Panc1 (cell line): ENCODE measurements at regions not wholly inside any gene's neighbourhood (a gene's known extent, or its start where the extent isn't known, plus 50 kb on each side); places are given as distances from the start of the nearest gene placed in this dataset.

ENCODE experiments used
- ATAC-seq: fragments of 200-7000 bp; cut with Tn5 transposase; 2 replicates; pipeline ENCODE4 v1.9.1; 2020; ENCODE audit warnings: mild to moderate bottlenecking, moderate library complexity
- BruUV-seq: library from RNA; stranded (reverse); fragments of 400-500 nt; replicated peaks from 2 replicates; lab custom pipeline; 2021; lab: Mats Ljungman, UMichigan
- CTCF ChIA-PET: fragments of 300-600 bp; sonication (Branson Sonifier 250); formaldehyde crosslinking; loops from one replicate; lab custom pipeline; 2022; ENCODE audit warnings: antibody characterized with exemption; lab: Charles Lee
- POLR2A ChIA-PET: fragments of 300-600 bp; sonication (Branson Sonifier 250); formaldehyde crosslinking; loops from one replicate; lab custom pipeline; 2022; ENCODE audit warnings: antibody characterized with exemption; lab: Charles Lee
- DNase-seq: peaks from one replicate; pipeline ENCODE4 v3.0.0-alpha.2; 2010; ENCODE audit warnings: low read depth, low spot score
- H3K27ac ChIP-seq: 2 replicates; pipeline ENCODE4 v1.5.1; 2011; ENCODE audit warnings: mild to moderate bottlenecking, low read length, inconsistent platforms
- H3K27me3 ChIP-seq: fragments of 200-500 bp; sonication (Bioruptor generic); 2 replicates; pipeline ENCODE4 v1.6.0; 2014; ENCODE audit warnings: low read length, inconsistent platforms; ENCODE audit not compliant: control insufficient read depth, insufficient read depth
- H3K36me3 ChIP-seq: fragments of 200-500 bp; sonication (Bioruptor generic); 2 replicates; pipeline ENCODE4 v1.5.1; 2014; ENCODE audit warnings: inconsistent platforms, mild to moderate bottlenecking, low read length, moderate library complexity; ENCODE audit not compliant: control insufficient read depth, insufficient read depth
- H3K4me1 ChIP-seq: 2 replicates; pipeline ENCODE4 v1.5.1; 2011; ENCODE audit warnings: inconsistent platforms, mild to moderate bottlenecking, low read length, moderate library complexity; ENCODE audit not compliant: control insufficient read depth, insufficient read depth
- H3K4me3 ChIP-seq, 2 experiments: 2 replicates each; pipeline ENCODE4 v1.5.1; 2011 to 2012; ENCODE audit warnings: low read depth in 2 of 2, low read length in 2 of 2, mild to moderate bottlenecking in 2 of 2, inconsistent platforms in 1 of 2, moderate library complexity in 1 of 2
- H3K9me3 ChIP-seq: fragments of 200-500 bp; sonication (Bioruptor generic); 2 replicates; pipeline ENCODE4 v1.5.1; 2014; ENCODE audit warnings: low read depth, mild to moderate bottlenecking, inconsistent platforms, low read length, moderate library complexity; ENCODE audit not compliant: control insufficient read depth, insufficient read depth
- POLR2AphosphoS5 ChIP-seq: IDR thresholded peaks from 2 replicates; pipeline ENCODE4 v1.6.1; 2012; ENCODE audit warnings: mild to moderate bottlenecking, low read depth, low read length, moderate library complexity
- SIN3A ChIP-seq: IDR thresholded peaks from 2 replicates; pipeline ENCODE4 v1.6.1; 2012; ENCODE audit warnings: low read depth, mild to moderate bottlenecking, low read length, moderate library complexity, borderline replicate concordance; ENCODE audit not compliant: insufficient read depth
- TCF7L2 ChIP-seq: IDR thresholded peaks from 2 replicates; pipeline ENCODE4 v1.6.1; 2011; ENCODE audit warnings: mild to moderate bottlenecking, low read depth, low read length, inconsistent platforms
- in situ Hi-C: cut with HindIII; loops from 2 replicates; pipeline ENCODE4 v1.10.0; 2016; ENCODE audit warnings: low sequenced_read_pairs, low pct_unique_long_range_greater_than_20kb
- intact Hi-C: fragments of 100-400 bp; cut with micrococcal nuclease; formaldehyde crosslinking; loops from one replicate; pipeline ENCODE4 v1.10.0; 2022; ENCODE audit not compliant: unreplicated experiment
- TF ChIP-seq, protein P1 (sequence below): fragments of 450-650 bp; IDR thresholded peaks from 2 replicates; pipeline ENCODE4 v1.5.1; 2017; ENCODE audit warnings: mild to moderate bottlenecking
- TF ChIP-seq, protein P2 (sequence below), 2 experiments: IDR thresholded peaks; 2 replicates each; pipeline ENCODE4 v1.6.1; 2011 to 2012; ENCODE audit warnings: low read depth in 2 of 2, control low read depth in 1 of 2, low read length in 1 of 2, mild to moderate bottlenecking in 1 of 2, moderate library complexity in 1 of 2; ENCODE audit not compliant: insufficient read depth in 1 of 2

DNA sequence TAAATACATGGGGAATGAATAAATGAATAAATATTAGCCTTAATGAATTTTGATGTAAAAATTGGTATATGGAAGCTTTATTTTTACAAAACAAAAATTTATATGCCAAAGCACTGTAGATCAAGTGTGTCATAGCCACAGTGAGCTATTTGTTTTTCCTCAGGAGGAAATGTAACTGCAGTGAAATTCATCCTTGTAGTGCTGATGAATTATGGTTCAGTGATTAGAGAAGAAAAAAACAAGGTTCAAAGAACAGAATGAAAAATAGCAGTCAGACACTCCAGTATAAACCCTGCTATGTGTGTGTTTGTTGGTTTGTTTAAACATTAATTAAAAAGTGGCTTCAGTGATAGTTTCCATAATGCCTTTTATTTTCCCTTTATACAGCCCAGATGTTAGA lies 228.0 kb upstream of the GPR149 start:
- Histone ChIP-seq H3K36me3 (no peaks in the 10 kb centered on the region), H3K4me3 (no peak overlapping the region), H3K9me3 (no peaks in the 10 kb centered on the region), H3K4me1 (no peaks in the 10 kb centered on the region), H3K27ac (no peak overlapping the region), H3K27me3 (no peaks in the 10 kb centered on the region)
- no TSS peak for BruUV-seq
- CTCF ChIA-PET, result no interaction called here
- in situ Hi-C loops, result no loop called here
- no peak for ATAC-seq
- DNase-seq, result no peak
- POLR2A ChIA-PET, result no interaction called here
- intact Hi-C loops, result no loop called here
- no peak for TF ChIP-seq SIN3A
- TF ChIP-seq, protein P1, sequence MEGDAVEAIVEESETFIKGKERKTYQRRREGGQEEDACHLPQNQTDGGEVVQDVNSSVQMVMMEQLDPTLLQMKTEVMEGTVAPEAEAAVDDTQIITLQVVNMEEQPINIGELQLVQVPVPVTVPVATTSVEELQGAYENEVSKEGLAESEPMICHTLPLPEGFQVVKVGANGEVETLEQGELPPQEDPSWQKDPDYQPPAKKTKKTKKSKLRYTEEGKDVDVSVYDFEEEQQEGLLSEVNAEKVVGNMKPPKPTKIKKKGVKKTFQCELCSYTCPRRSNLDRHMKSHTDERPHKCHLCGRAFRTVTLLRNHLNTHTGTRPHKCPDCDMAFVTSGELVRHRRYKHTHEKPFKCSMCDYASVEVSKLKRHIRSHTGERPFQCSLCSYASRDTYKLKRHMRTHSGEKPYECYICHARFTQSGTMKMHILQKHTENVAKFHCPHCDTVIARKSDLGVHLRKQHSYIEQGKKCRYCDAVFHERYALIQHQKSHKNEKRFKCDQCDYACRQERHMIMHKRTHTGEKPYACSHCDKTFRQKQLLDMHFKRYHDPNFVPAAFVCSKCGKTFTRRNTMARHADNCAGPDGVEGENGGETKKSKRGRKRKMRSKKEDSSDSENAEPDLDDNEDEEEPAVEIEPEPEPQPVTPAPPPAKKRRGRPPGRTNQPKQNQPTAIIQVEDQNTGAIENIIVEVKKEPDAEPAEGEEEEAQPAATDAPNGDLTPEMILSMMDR, result no peak
- TF ChIP-seq, protein P2, sequence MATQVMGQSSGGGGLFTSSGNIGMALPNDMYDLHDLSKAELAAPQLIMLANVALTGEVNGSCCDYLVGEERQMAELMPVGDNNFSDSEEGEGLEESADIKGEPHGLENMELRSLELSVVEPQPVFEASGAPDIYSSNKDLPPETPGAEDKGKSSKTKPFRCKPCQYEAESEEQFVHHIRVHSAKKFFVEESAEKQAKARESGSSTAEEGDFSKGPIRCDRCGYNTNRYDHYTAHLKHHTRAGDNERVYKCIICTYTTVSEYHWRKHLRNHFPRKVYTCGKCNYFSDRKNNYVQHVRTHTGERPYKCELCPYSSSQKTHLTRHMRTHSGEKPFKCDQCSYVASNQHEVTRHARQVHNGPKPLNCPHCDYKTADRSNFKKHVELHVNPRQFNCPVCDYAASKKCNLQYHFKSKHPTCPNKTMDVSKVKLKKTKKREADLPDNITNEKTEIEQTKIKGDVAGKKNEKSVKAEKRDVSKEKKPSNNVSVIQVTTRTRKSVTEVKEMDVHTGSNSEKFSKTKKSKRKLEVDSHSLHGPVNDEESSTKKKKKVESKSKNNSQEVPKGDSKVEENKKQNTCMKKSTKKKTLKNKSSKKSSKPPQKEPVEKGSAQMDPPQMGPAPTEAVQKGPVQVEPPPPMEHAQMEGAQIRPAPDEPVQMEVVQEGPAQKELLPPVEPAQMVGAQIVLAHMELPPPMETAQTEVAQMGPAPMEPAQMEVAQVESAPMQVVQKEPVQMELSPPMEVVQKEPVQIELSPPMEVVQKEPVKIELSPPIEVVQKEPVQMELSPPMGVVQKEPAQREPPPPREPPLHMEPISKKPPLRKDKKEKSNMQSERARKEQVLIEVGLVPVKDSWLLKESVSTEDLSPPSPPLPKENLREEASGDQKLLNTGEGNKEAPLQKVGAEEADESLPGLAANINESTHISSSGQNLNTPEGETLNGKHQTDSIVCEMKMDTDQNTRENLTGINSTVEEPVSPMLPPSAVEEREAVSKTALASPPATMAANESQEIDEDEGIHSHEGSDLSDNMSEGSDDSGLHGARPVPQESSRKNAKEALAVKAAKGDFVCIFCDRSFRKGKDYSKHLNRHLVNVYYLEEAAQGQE (IDR thresholded peaks at IDR 0.05; ENCODE audit: insufficient read depth in 1 of 2, low read depth in 2 of 2, low read length in 1 of 2), result no peak

DNA sequence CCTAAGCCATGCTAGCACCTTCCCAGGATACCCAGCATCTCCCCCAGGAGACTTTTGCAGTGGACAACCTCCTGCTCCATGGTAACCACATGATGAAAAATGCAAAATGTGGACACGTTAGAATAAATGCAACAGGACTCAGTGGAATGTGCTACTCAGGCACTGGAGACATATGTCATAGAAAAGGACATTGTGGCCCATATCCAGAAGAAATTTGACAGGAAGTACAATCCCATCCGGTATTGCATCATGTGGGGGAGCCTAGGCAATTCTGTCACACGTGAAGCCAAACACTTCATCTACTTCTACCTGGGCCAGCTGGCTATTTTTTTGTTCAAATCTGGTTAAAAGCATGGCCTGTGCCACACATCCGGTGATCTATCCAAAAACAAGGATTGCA lies 227.2 kb upstream of the GPR149 start:
- Histone ChIP-seq H3K27me3 (no peaks in the 10 kb centered on the region), H3K36me3 (no peaks in the 10 kb centered on the region), H3K4me1 (no peaks in the 10 kb centered on the region), H3K27ac (no peak overlapping the region), H3K9me3 (no peaks in the 10 kb centered on the region), H3K4me3 (no peak overlapping the region)
- in situ Hi-C loops, result no loop called here
- BruUV-seq, result no TSS peak
- no peak for ATAC-seq
- intact Hi-C loops, result no loop called here
- DNase-seq, result no peak
- TF ChIP-seq, protein P1, result no peak
- no peak for TF ChIP-seq TCF7L2
- TF ChIP-seq SIN3A, result no peak
- TF ChIP-seq, protein P2 (IDR thresholded peaks at IDR 0.05; ENCODE audit: insufficient read depth in 1 of 2, low read depth in 2 of 2, low read length in 1 of 2), result no peak
- TF ChIP-seq POLR2AphosphoS5, result no peak
- ChIA-PET CTCF (no interaction called here), POLR2A (no interaction called here)
